Progenitor cell of endocrine pancreas (in vitro differentiated cells): ENCODE measurements at regions not wholly inside any gene's neighbourhood (a gene's known extent, or its start where the extent isn't known, plus 50 kb on each side); places are given as distances from the start of the nearest gene placed in this dataset.

Experiments used
- DNase-seq: peaks from one replicate; pipeline ENCODE4 v3.0.0; 2021; ENCODE audit warnings: low spot score; ENCODE audit not compliant: unreplicated experiment
- H3K27ac Mint-ChIP-seq: 2 replicates; pipeline ENCODE4 v1.8.0; 2021; ENCODE audit warnings: mild to moderate bottlenecking, moderate library complexity, mixed read lengths
- H3K27me3 Mint-ChIP-seq: 2 replicates; pipeline ENCODE4 v1.8.0; 2021; ENCODE audit warnings: mixed read lengths
- H3K36me3 Mint-ChIP-seq: 2 replicates; pipeline ENCODE4 v1.8.0; 2022; ENCODE audit warnings: mixed read lengths; ENCODE audit not compliant: insufficient read depth
- H3K4me1 Mint-ChIP-seq: 2 replicates; pipeline ENCODE4 v1.8.0; 2021; ENCODE audit warnings: low read depth, mixed read lengths
- H3K4me3 Mint-ChIP-seq: 2 replicates; pipeline ENCODE4 v1.8.0; 2021; ENCODE audit warnings: low read depth, mild to moderate bottlenecking, moderate library complexity, mixed read lengths
- H3K9me3 Mint-ChIP-seq: 2 replicates; pipeline ENCODE4 v1.8.0; 2021; ENCODE audit warnings: low read depth, mixed read lengths
- CTCF ChIP-seq: fragments of 200-600 bp; sonication (generic); IDR thresholded peaks from one replicate; pipeline ENCODE4 v1.5.0; 2021; ENCODE audit warnings: antibody characterized with exemption, mild to moderate bottlenecking; ENCODE audit not compliant: unreplicated experiment

- H3K27me3 Mint-ChIP-seq, result no peaks in the 10 kb centered on the region
- TF ChIP-seq CTCF, result no peak
- H3K4me1 Mint-ChIP-seq, result peaks cover 8% of the 10 kb centered on the region
- DNase-seq, result no peak
- H3K9me3 Mint-ChIP-seq, result no peaks in the 10 kb centered on the region
- no peak overlapping the region for H3K27ac Mint-ChIP-seq
- no peaks in the 10 kb centered on the region for H3K36me3 Mint-ChIP-seq
- no peak overlapping the region for H3K4me3 Mint-ChIP-seq
These were observed 77.1 kb upstream of the LSM6 start for GRCh38 chr4:146098397-146098796.

- Mint-ChIP-seq H3K36me3 (no peaks in the 10 kb centered on the region), H3K4me1 (peaks cover 8% of the 10 kb centered on the region), H3K9me3 (no peaks in the 10 kb centered on the region), H3K27ac (no peak overlapping the region), H3K4me3 (no peak overlapping the region), H3K27me3 (no peaks in the 10 kb centered on the region)
- DNase-seq, result no peak
- TF ChIP-seq CTCF, result no peak
These were observed 79.1 kb upstream of the LSM6 start for GRCh38 chr4:146096371-146096770.

- H3K4me3 Mint-ChIP-seq, result no peak overlapping the region
These were observed 79.7 kb upstream of the LSM6 start for GRCh38 chr4:146095860-146096259.

GRCh38 chr4:146095091-146095690, 80.3 kb upstream of the LSM6 start:
- Mint-ChIP-seq H3K9me3 (no peaks in the 10 kb centered on the region), H3K27me3 (no peaks in the 10 kb centered on the region), H3K27ac (no peak overlapping the region), H3K4me3 (no peak overlapping the region), H3K4me1 (peaks cover 8% of the 10 kb centered on the region), H3K36me3 (no peaks in the 10 kb centered on the region)
- TF ChIP-seq CTCF, result peak; percentile 83
- DNase-seq, result peak; percentile 15

More at GRCh38 chr4:146095860-146096259, 79.7 kb upstream of the LSM6 start:
- H3K9me3 Mint-ChIP-seq, result no peaks in the 10 kb centered on the region
- no peak for TF ChIP-seq CTCF
- H3K27ac Mint-ChIP-seq, result no peak overlapping the region
- peaks cover 8% of the 10 kb centered on the region for H3K4me1 Mint-ChIP-seq
- H3K27me3 Mint-ChIP-seq, result no peaks in the 10 kb centered on the region
- H3K36me3 Mint-ChIP-seq, result no peaks in the 10 kb centered on the region
- no peak for DNase-seq

GRCh38 chr4:146088690-146089089, 86.8 kb upstream of the LSM6 start:
- no peak for DNase-seq
- H3K9me3 Mint-ChIP-seq, result no peaks in the 10 kb centered on the region
- no peak for TF ChIP-seq CTCF
- H3K4me3 Mint-ChIP-seq, result no peak overlapping the region
- no peaks in the 10 kb centered on the region for H3K27me3 Mint-ChIP-seq
- H3K36me3 Mint-ChIP-seq, result no peaks in the 10 kb centered on the region
- no peak overlapping the region for H3K27ac Mint-ChIP-seq
- no peaks in the 10 kb centered on the region for H3K4me1 Mint-ChIP-seq
